NCI-H748 (cell line): ENCODE measurements at regions not wholly inside any gene's neighbourhood (a gene's known extent, or its start where the extent isn't known, plus 50 kb on each side); places are given as distances from the start of the nearest gene placed in this dataset.
A peak's percentile ranks its signal among the peaks of the same experiment; 100 is the strongest.

Experiments
- DNase-seq: peaks from one replicate; lab custom pipeline; 2025; ENCODE audit not compliant: unreplicated experiment; lab: John Stamatoyannopoulos, UW

DNA sequence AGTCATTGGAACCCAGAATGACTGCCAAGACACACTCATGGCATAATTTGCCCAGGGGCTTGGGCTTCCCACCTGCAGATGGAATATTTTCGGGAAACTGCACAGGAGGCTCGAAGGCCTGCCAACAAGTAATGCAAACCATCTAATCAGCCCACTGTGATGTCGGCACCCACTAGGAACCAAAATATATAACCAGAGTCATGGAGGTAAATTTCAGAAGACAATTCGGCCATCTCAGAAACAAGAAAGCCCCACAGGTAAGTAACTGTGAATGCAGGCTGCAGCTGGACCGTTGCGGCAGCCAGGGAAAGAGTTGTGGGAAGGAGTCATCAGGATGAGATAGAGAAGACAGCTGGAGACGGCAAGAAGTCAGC is 264.4 kb downstream of the SYK start:
- DNase-seq, result no peak

DNA sequence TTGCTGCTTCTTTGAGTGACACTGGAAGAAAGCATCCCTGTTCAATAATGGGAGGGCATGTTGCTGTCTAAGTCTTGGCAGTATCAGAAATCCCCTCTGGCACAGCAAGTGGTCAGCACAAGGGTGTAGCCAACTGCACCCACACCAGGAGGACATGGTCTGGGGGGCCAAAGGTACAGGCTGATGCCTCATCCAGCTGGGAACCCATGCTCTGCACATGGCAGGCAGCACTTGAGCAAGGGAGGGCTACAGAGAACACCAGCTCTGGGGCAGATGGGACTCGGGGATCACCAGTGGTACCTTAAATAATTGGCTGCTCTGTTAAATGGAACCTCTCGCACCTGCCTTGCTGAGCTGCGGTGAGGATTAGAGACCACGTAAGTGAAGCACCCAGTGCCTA is 265.2 kb downstream of the SYK start:
- DNase-seq, result no peak

DNA sequence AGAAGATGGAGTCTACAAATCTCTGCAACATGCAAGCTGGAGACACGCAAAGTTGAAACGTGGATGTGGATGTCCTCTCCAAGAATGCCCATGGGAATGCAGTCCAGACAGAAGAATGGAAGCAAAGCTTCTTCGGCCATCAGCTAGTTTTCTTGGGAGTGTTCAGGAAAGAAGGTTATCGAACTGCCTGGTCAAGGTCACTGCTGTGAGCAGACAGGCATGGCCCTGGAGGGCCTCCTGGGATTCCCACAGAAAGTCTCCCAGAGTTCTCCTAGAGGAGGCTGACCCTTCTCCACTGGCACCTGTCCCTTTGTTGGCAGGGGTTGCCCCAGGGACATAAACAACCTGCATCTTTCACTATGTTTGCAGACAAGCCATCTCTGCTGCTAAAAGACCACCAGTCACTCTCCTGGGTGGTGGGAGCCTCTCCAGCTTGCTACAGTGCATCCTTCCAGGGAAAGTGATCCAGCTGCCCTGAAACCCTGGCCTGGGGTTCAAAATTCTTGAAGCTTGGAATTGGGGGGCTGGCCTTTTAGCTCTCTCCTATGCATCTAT is 265.8 kb downstream of the SYK start:
- DNase-seq, result no peak

DNA sequence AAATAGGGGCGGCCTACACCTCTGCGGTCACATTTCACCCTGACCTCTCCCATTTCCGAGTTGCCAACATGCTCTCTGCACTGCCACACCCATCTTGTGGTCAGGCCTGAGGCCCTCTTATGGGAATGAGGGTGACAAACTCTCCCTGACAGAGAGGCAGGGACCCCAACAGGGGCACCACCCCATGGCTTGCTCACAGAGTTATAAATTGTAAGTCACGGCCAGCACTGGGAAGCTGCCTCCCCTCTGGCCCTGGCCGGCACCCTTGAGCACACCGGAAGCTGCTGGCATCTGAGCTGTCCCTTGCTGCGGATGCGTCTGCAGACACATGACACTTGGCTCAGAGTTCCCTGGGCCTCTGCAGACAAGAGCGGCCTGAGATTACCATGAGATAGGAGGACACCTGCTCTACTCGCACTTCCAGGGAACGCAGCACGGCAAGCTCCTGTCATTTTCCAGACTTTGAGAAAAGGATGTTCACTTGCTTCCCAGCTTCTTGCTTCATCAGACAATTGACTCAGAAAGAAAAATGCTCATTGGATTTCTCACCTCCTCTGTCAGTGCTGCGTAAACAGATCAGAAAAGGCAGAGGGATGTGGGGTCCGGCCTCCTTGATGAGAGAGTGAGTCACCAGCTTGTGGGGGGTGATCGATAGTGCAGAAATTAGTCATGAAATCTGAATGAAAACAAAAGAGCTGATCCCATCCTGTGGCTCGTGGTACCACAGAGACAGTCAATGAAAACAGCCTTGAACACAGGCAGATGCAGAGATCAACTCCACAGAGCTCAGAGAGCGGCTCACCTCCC is 269.8 kb downstream of the SYK start:
- no peak for DNase-seq

DNA sequence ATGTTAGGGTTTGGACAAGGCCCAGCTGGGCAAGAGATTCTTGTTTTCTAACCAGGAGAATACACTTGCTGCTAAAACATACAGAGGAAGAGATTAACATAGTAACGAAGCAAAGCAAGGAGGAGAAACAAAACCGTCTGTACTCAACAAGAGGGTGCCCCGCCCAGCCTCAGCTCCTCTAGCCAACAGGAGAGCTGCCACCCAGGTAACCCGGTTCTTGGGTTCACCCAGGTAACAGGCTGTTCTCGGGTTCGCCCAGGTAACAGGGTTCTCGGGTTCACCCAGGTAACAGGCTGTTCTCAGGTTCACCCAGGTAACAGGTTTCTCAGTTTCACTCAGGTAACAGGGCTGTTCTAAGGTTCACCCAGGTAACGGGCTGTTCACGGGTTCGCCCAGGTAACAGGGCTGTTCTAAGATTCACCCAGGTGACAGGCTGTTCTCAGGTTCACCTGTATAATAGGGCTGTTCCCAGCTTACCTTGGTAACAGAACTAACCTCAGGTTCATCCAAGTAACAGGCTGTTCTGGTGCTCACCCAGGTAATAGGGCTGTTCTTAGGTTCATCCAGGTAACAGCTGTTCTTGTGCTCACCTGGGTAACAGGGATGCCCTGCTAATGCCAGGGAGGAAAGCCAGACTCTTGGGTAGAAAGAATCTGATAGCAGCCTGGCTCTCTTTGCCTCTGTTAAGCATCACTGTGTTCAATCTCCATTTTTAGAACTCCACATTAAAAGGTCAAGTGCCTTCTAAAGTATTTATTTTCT is 271.6 kb downstream of the SYK start:
- DNase-seq, result peak; percentile 16

DNA sequence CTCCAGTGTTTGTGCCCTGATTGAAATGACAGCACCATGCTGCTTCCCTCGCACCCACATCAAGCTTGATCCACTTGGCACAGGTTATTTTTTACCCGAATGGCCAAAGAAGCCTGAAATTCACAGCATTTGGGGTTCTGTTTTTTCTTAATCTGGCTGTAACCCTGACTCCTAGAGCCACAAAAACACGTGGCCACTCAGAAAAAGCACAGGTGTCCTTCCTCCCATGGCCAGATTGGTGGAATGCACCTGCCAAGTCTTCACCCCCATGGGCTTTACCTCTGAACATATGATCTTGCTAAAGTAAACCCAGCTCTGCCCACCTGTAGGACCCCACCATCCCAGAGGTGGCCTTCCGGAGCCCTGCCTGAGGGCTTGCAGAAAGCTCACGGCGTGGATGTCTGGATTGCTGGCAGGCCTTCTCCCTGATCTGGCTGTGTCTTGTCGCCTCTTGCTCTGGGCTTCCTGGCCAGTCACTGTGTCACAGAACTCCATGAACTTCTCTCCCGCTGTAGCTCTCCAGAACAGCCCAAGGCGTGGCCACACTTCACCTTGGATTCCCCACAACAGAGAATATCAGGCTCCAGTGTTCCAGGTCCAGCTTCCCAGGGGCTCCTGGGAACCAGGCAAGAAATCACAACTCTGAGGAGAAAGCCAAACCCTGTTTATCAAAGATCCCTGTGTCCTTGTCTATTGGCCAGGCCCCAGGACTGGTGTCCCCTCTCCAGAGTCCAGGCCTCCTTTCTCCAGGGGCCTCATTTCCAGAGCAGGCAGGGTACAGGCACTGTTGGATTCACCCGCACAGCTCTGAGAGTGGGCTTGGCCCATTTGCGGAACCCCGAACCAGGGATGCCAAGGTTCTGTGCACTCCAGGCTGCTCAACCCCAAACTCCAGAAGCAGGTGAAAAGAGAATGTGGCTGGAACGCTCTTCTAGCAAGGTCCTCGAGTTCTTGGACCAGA is 272.5 kb downstream of the SYK start:
- DNase-seq, result no peak

DNA sequence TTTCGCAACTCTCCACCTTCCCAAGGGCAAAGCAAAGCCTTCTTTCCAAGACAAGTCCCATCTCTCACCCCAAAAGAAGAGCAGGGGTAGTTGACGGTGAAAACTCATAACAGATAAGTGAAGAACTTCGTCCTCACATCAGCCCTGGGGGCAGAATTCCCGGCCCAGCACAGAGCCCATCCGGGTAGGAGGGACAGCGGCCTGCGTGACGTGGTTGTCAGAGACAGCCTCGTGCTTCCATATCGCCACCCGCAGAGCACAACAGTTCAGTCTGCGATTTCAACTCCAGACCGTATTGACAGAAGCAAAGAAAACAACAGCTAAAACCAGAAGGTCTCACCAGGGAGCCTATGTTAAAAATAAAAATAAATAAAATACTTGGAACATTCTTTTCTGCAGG is 273.2 kb downstream of the SYK start:
- no peak for DNase-seq

DNA sequence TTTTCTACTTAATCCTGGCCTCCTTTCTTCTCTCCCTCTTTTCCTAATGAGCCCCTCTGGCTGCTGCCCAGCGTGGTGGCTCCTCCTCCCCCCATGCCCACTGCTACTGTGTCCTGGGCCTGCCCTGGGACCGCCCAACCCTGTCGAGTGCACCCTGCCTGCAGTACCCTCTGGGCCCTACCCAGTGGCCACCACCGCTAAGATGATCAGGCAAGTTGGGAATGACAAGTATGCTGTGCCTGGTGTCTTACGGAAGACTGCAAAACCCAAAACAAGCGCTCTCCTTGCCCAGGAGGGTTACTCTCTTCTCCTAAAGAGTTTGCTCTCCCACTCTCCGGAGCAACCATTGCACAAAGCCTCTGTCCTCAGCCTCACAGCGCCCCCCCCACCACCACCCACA is 273.7 kb downstream of the SYK start:
- DNase-seq, result no peak

DNA sequence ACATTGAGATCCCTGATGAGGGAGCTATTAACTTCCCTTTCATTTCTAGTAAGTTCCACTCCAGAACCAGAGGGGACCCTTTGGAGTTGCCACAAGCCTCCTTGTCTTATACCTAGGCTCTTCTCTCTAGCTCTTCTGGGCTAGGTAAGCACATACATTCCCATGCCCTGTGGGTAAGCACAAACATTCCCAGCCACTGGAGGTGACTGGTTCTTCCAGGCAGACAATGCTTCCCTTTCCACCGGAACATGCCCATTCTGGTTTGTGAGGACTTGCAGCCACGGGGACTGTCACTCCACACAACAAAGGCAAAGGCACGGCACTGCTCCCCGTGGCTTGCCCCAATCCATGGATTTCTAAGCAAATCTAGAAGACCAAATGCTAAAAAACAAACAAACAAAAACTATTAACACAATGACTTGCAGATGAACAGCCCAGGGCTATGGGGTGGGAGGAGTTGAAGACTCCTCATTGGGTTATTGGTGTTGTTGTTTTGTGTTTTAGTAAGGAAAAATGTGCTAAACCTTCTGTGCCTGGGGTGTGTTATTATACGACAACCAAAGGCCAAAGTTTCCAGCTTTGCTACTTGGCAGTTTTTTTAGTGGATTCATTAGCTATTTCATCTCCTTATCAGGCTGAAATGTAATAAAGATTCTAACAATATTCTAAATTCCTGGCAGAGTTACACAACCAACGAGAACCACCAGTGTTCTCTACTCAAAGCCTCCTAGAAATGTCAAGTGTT is 276.2 kb downstream of the SYK start:
- DNase-seq, result no peak

DNA sequence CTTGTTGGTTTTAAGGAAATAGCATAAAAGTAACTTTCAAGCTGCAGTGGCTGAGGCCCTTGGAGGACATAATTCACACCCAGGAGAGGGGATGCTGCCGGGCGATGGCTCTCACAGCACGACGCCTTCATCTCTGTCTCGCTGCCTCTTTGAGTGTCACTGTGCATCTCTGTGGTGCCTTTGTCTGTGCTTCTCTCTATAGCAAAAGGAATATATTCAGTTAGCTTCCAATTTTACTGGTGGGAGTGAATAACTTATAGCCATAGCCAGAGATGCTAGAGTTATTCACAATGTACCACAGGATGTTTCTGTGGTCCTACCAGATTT is 276.7 kb downstream of the SYK start:
- DNase-seq, result no peak

DNA sequence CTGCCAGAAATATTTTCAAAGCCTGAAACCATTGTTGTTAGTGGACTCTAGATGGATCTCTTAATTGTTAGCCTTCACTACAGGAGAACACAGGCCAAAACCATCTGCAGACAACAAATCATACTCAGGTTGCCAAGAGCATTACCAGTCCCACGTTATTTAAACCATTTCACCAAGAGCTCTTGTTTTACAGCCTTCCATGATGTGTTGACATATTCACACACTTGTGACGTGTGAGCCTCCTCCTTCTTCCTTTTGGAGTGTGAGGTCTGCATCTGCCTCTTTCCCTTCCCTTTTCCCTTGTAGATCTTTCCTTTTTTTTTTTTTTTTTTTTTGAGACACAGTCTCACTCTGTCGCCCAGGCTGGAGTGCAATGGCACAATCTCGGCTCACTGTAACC is 279.0 kb downstream of the AUH start:
- DNase-seq, result no peak

DNA sequence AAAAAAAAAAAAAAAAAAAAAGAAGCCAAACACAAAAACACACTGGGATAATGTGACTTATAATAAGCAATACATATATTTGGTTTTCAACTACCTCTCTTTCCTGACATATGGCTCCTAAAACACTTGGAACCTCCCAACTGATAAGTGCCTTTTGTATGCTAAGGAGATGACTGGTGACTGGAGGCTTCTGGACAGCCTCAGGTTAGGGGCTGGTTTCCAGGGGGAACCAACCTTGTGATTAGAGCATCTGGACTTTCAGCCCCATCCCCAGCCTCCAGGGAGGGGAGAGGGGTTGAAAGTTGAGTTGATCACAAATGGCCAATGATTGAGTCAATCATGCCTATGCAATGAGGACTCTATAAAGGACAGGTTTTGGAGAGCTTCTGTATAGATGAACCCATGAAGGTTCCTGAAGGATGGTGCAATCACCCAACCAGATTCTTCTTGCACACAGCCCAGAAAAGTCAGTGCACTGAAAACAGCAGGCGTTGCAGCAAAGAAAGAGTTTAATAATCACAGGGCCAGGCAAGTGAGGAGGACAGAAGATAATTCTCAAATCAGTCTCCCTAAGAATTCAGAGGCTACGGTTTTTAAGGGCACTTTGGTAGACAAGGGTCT is 276.7 kb downstream of the AUH start:
- no peak for DNase-seq

DNA sequence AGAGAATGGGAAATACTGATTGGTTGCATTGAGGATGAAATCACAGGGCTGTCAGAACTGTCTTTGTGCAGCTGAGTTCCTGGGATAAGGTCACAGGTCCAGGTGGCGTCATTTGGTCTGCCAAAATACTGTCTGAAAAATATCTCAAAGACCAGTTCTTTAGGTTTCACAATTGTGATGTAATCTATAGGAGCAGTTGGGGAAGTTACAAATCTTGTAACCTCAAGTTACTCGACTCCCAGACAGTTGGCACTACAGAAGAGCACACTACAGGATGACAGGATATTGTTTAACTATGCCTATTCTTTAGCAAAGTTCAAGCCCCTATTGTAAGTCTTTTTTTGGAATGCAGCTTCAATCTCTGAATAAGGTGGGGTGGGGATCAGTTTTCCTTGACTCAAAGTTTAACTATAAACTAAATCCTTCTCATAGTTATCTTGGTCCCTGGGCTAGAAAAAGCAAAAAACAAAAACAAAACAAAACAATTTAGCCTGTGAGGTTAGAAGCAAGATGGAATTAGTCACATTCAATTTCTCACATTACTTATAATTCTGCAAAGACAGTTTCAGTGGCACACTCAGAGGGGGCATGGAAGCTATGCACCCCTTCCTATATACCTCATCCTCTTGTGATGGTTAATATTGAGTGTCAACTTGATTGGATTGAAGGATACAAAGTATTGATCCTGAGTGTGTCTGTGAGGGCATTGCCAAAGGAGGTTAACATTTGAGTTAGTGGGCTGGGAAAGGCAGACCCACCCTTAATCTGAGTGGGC is 276.0 kb downstream of the AUH start:
- DNase-seq, result no peak

DNA sequence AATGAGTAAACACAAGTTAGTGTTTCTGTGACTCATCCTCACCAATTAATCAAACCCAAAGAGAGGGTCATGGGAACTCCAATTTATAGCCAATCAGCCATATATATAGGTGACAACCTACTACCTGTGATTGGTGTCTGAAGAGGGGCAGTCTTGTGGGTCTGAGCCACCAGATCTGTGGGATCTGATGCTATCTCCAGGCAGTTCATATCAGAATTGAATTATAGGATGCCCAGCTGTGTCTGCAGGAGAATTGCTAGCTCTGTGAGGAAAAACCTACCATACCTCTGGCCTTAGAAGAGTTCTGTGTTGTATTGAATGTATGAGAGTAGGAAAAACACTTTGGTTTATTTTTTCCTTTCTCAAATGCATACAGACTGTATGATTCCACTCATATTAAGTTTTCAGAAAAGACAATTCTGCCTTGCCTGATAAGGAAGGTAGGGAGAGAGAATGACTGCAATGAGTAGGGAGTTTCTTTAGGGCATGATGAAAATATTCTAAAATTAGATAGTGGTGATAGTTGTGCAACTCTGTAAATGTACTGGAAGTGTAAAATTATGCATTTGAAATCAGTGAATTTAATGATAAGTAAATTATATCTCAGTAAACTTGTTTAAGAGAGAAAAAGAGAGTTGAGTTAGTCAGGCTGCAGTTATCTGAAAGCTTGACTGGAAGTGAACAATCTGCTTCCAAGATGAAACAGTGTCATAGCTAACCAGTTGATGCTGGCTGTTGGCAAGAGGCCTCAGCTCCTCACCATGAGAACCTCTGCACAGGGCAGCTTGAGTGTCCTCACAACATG is 274.9 kb downstream of the AUH start:
- DNase-seq, result no peak

DNA sequence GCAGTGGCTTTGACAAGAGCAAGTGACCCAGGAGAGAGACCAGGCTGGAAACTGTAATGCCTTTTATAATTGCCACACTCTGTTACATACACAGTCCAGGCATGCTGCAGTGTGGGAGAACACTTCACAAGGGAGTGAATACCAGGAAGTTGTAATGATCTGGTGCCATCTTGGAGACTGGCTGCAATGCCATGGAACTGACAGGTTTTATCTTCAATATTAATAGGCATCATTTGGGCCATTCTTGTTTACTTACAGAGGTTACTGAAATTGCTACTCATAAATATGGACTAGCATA is 274.3 kb downstream of the AUH start:
- DNase-seq, result no peak

DNA sequence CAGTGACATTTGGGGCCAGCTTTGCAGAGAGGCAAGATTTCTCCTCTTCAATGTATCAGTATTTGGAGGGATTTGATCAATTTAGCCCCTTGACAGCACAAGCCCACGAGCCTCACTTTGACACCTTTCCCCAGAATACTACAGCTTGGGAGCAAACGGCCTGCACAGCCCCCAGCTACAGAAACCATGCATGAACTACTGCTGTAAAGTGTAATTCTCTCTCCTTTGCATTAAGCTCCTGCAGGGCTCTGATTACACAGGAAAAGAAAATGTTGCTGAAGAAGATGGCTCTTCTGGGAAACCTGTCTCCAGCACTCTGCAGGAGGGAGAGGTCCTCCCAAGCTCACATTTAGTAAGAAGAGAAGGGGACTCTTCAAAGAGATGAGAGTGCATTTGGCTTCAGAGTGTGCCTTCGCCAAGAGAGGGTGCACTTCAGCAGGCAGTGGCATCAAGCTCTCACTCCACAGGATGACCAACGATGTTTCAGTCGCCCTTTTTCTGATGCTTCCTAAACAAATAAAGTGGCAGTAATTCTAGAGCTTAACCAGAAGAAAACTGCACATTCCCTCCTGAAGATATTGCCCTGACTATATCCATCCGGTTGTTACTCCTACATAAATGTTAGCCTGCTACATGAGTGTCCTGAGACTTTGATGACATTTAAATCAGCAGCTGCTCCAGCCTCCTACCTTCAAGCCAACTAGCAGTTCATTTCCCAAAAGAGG is 272.2 kb downstream of the AUH start:
- DNase-seq, result peak; percentile 29

DNA sequence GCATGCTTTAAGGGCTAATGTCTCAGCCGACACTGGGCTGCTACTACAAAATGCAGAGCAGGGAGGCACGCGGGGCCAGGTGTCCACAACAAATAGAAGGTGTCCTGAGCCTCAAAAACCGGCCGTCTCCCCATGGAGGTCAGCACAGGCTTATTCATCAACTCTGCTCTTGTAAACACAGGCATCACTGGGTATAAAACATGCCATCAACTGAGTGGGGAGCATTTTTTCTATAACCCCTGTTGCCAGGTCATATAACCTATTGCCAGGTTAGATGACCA is 271.6 kb downstream of the AUH start:
- DNase-seq, result no peak

DNA sequence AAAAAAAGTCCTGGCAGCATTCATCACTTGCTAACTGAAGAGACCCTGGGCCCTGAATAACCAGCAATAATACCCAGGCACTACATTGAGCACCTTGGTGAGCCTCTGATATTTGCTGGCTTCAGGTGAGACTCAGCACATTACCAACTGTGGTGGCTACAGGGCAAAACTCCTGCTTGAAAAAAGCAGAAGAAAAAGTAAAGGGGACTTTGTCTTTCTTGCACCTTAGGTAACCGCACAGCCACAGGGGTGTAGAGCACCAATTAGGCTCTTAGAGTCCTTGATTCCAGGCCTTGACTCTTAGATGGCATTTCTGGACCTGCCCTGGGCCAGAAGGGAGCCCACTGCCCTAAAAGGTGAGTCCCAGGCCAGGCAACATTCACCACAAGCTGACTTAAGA is 269.5 kb downstream of the AUH start:
- no peak for DNase-seq
